Lower leg skin (tissue), 4 donors: ENCODE measurements at regions not wholly inside any gene's neighbourhood (a gene's known extent, or its start where the extent isn't known, plus 50 kb on each side); places are given as distances from the start of the nearest gene placed in this dataset.

Source experiments
- DNase-seq, 2 donors: peaks; one replicate each; pipeline ENCODE4 v3.0.0-alpha.2; 2019; ENCODE audit warnings: low spot score in 2 of 2
- H3K4me3 ChIP-seq: fragments of 200-600 bp; sonication (generic); 2 replicates; pipeline ENCODE4 v1.5.1; 2017; ENCODE audit warnings: mild to moderate bottlenecking, low read depth; ENCODE audit not compliant: poor library complexity, severe bottlenecking
- POLR2A ChIP-seq, 2 donors: fragments of 450-650 bp; IDR thresholded peaks; one replicate each; pipeline ENCODE4 v1.6.1; 2016 to 2017; ENCODE audit warnings: antibody characterized with exemption in 2 of 2, mild to moderate bottlenecking in 1 of 2, moderate library complexity in 1 of 2
- WGBS, 2 donors: methylation state at CpG; one replicate each; pipeline ENCODE4 v1.1.5; 2018; 5-methylcytosine and 5-hydroxymethylcytosine counted together
- intact Hi-C: fragments of 100-400 bp; cut with DNase I; formaldehyde crosslinking; loops from one replicate; pipeline ENCODE4 v1.15.0; 2023; ENCODE audit warnings: low total_unique reads
- TF ChIP-seq, protein P1 (sequence below), 3 donors: fragments of 450-650 bp; IDR thresholded peaks; one replicate each; pipeline ENCODE4 v1.5.1; 2016; ENCODE audit warnings: antibody characterized with exemption in 3 of 3, mild to moderate bottlenecking in 3 of 3, moderate library complexity in 2 of 3

DNA sequence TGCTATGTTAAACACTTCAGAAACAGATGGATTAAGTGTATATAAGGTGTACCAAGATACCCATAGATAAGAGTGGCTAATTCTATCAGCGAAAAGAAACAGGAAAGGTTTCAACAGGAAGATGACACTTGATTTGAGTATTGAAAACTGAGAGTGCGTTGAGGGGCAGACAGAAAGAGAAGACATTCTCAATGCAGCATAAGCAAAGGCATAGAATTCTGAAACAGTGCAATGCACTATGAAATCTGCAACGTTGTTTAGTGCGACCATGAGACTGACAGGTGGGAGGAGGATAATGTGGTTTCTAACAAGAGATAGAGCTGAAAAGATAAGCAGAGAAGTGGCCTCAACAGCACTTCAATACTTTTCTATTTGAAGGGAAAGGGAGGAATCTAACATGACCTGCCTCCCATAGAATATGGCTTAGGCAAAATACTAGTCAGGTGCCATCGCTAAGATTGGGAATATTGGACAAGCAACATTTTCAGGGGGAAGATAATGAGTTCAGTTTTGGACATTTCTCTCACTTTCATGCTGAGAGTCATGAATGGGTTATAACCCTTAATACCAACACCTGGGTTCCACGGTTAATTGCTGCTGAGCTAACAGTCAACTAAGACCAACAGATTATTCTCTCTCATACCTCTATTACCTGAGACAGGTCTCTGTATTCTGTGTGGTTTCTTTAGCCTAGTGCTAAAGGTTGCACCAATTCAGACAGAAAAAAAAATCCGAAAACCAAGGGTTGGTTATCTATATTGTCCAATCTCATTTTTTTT lies 312.9 kb upstream of the ARID1B start:
- no peak for DNase-seq
- H3K4me3 ChIP-seq = no peak overlapping the region
- 76 to 93% methylated on average over 7 of the region's 7 CpGs for WGBS, 2 donors
- intact Hi-C loops = no loop called here
- TF ChIP-seq POLR2A (IDR thresholded peaks at IDR 0.05) = no peak
- TF ChIP-seq, protein P1, sequence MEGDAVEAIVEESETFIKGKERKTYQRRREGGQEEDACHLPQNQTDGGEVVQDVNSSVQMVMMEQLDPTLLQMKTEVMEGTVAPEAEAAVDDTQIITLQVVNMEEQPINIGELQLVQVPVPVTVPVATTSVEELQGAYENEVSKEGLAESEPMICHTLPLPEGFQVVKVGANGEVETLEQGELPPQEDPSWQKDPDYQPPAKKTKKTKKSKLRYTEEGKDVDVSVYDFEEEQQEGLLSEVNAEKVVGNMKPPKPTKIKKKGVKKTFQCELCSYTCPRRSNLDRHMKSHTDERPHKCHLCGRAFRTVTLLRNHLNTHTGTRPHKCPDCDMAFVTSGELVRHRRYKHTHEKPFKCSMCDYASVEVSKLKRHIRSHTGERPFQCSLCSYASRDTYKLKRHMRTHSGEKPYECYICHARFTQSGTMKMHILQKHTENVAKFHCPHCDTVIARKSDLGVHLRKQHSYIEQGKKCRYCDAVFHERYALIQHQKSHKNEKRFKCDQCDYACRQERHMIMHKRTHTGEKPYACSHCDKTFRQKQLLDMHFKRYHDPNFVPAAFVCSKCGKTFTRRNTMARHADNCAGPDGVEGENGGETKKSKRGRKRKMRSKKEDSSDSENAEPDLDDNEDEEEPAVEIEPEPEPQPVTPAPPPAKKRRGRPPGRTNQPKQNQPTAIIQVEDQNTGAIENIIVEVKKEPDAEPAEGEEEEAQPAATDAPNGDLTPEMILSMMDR (IDR thresholded peaks at IDR 0.05) = no peak

DNA sequence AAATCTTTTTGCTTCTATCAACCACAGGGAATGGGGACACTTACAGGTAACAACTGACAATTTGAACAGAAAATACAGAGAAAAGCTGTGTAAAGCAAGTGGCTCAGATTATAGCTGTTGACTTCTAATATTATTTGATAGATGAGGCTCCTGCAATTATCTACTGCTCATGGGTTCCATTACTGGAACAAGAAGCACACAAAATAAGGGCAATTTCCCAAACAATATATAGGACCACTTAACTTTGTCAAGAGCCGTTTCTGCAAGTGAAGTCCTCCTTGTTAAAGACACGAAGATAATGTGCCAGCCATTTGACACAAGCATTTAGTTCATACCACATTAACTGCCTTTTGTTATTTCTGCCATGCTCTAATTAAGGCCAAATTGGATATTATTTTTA lies 315.5 kb upstream of the ARID1B start:
- TF ChIP-seq, protein P1 (IDR thresholded peaks at IDR 0.05) = no peak
- intact Hi-C loops = no loop called here
- no peak for DNase-seq
- H3K4me3 ChIP-seq = no peak overlapping the region
- 83 to 88% methylated on average over 2 of the region's 2 CpGs for WGBS, 2 donors

DNA sequence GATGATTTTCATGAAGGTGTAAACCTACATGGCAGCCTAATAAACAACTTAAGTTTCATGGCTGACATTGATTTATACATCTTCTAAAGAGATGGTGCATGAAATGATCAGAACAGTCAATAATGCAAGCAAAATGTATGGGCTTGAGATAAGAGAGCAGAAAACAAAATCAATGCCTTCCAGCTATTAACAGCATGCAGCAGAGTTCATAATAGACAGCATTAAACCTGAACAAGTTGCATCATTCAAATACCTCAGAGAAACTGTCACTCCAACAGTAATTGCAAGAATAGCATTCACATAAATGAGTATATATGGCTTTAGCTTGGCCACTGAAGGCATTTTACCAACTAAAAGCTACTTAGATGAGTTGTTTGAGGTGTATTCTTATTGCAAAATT lies 319.6 kb upstream of the ARID1B start:
- H3K4me3 ChIP-seq = no peak overlapping the region
- intact Hi-C loops = no loop called here
- no peak for TF ChIP-seq POLR2A (IDR thresholded peaks at IDR 0.05)
- TF ChIP-seq, protein P1 (IDR thresholded peaks at IDR 0.05) = no peak
- no peak for DNase-seq

DNA sequence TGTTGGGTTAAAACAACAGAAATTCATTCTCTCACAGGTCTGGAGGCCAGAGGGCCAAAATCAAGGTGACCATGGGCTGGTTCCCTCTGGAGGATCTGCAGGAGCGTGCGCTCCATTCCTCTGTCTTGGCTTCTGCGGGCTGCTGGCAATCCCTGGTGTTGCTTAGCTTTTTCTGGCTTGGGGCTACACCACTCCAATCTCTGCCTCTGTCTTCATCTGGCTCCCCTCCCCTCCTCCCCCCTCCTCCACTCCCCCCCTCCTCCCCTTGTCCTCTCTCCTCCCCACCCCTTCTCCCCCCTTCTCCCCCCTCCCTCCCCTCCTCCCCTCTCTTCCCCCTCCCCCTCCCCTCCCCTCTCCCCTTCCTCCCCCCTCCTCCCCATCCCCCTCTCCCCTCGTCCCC lies 321.3 kb upstream of the ARID1B start:
- no peak for TF ChIP-seq POLR2A (IDR thresholded peaks at IDR 0.05)
- TF ChIP-seq, protein P1 (IDR thresholded peaks at IDR 0.05) = no peak
- H3K4me3 ChIP-seq = no peak overlapping the region
- DNase-seq = no peak
- WGBS, 2 donors = 95 to 98% methylated on average over 3 of the region's 4 CpGs
- intact Hi-C loops = no loop called here

DNA sequence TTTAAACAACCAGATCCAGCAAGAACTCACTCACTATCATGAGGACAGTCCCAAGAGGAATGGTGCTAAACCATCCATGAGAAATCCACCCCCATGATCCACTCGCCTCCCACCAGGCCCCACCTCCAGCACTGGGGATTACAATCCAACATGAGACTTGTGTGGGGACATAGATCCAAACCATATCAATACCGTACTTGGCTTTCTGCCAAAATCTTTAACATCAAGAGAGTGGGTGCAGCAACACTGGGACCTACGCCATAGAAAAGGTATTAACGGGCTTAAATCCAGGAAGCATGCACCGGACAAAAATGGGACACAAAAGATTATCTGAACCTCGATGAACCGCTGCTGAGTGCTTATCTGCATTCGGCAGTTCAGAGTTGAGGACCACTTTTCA lies 322.3 kb upstream of the ARID1B start:
- TF ChIP-seq POLR2A (IDR thresholded peaks at IDR 0.05) = no peak
- TF ChIP-seq, protein P1 (IDR thresholded peaks at IDR 0.05) = no peak
- intact Hi-C loops = no loop called here
- 81 to 84% methylated on average over 8 of the region's 8 CpGs for WGBS, 2 donors
- H3K4me3 ChIP-seq = no peak overlapping the region
- no peak for DNase-seq

DNA sequence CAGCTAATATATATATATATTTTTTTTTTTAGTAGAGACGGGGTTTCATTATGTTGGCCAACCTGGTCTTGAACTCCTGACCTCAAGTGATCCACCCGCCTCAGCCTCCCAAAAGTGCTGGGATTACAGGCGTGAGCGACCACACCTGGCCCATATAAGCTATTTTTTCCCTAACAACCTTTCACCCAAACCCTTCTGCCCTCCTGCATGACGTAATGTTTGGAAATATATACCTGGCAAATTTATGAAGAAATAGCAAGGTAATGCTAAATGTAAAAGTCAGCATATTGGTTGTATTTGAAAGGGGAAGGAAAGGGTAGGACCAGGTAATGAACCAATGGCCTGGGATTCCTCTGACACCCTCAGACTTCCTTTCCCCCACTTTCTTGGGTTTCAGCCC lies 325.5 kb upstream of the ARID1B start:
- intact Hi-C loops = no loop called here
- WGBS, 2 donors = 93 to 97% methylated on average over 5 of the region's 5 CpGs
- H3K4me3 ChIP-seq = no peak overlapping the region
- DNase-seq = no peak
- no peak for TF ChIP-seq POLR2A (IDR thresholded peaks at IDR 0.05)
- TF ChIP-seq, protein P1 (IDR thresholded peaks at IDR 0.05) = no peak
